Type B pancreatic cell (in vitro differentiated cells): ENCODE measurements at regions not wholly inside any gene's neighbourhood (a gene's known extent, or its start where the extent isn't known, plus 50 kb on each side); places are given as distances from the start of the nearest gene placed in this dataset.

ENCODE experiments used
- DNase-seq: peaks from one replicate; pipeline ENCODE4 v3.0.0; 2021; ENCODE audit warnings: mixed read lengths; ENCODE audit not compliant: unreplicated experiment; ENCODE audit errors: extremely low spot score
- H3K27ac Mint-ChIP-seq: 2 replicates; pipeline ENCODE4 v1.8.0; 2021; ENCODE audit warnings: mild to moderate bottlenecking, mixed read lengths
- H3K27me3 Mint-ChIP-seq: 2 replicates; pipeline ENCODE4 v1.8.0; 2021; ENCODE audit warnings: mixed read lengths
- H3K36me3 Mint-ChIP-seq: 2 replicates; pipeline ENCODE4 v1.8.0; 2021; ENCODE audit warnings: mixed read lengths
- H3K4me1 Mint-ChIP-seq: one replicate; pipeline ENCODE4 v1.8.0; 2021; ENCODE audit warnings: mixed read lengths; ENCODE audit not compliant: unreplicated experiment
- H3K4me3 Mint-ChIP-seq: 2 replicates; pipeline ENCODE4 v1.8.0; 2021; ENCODE audit warnings: mild to moderate bottlenecking, mixed read lengths
- H3K9me3 Mint-ChIP-seq: 2 replicates; pipeline ENCODE4 v1.8.0; 2021; ENCODE audit warnings: mixed read lengths
- TF ChIP-seq, protein P1 (sequence below): fragments of 200-600 bp; sonication (generic); conservative IDR thresholded peaks from 2 replicates; pipeline ENCODE4 v1.5.0; 2021; ENCODE audit warnings: antibody characterized with exemption, mild to moderate bottlenecking

DNA sequence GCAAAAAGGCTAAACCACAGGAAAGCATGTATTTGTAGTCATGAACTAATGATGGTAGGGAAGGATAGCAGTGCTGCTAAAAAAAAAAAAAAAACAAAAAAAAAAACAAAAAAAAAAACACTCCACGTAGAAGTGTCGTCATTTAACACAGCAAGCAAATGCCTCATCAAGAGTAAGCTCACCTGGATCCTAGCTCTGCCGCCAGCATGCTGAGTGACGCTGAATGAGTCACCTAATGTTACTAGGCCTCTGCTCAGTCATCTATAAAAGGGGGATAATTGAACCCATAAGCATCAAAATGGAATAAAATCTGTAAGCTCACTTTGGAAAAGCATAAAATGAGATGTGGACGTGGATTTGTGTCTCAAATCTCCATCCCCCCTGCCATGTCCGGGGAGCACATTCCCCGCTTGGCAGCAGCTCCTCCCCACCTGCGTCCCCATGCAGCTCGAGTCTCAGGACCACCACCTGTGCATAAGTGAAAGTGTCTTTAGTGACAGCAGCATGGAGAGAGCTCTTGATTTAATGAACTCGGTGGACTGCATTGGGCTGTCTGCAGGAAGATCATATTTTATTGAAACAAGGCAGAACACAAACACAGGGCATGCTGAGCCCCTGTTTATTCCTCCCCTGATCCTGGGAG is 427.5 kb downstream of the LRATD1 start:
- DNase-seq: no peak
- Mint-ChIP-seq H3K9me3 (no peaks in the 10 kb centered on the region), H3K27me3 (peaks cover 5% of the 10 kb centered on the region), H3K4me3 (no peak overlapping the region), H3K27ac (no peak overlapping the region), H3K4me1 (peaks cover 26% of the 10 kb centered on the region), H3K36me3 (no peaks in the 10 kb centered on the region)
- TF ChIP-seq, protein P1, sequence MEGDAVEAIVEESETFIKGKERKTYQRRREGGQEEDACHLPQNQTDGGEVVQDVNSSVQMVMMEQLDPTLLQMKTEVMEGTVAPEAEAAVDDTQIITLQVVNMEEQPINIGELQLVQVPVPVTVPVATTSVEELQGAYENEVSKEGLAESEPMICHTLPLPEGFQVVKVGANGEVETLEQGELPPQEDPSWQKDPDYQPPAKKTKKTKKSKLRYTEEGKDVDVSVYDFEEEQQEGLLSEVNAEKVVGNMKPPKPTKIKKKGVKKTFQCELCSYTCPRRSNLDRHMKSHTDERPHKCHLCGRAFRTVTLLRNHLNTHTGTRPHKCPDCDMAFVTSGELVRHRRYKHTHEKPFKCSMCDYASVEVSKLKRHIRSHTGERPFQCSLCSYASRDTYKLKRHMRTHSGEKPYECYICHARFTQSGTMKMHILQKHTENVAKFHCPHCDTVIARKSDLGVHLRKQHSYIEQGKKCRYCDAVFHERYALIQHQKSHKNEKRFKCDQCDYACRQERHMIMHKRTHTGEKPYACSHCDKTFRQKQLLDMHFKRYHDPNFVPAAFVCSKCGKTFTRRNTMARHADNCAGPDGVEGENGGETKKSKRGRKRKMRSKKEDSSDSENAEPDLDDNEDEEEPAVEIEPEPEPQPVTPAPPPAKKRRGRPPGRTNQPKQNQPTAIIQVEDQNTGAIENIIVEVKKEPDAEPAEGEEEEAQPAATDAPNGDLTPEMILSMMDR: no peak

GRCh38 chr2:15061268-15061667 is 428.8 kb downstream of the LRATD1 start:
- H3K27me3 Mint-ChIP-seq: peaks cover 4% of the 10 kb centered on the region
- H3K27ac Mint-ChIP-seq: no peak overlapping the region
- H3K9me3 Mint-ChIP-seq: no peaks in the 10 kb centered on the region

DNA sequence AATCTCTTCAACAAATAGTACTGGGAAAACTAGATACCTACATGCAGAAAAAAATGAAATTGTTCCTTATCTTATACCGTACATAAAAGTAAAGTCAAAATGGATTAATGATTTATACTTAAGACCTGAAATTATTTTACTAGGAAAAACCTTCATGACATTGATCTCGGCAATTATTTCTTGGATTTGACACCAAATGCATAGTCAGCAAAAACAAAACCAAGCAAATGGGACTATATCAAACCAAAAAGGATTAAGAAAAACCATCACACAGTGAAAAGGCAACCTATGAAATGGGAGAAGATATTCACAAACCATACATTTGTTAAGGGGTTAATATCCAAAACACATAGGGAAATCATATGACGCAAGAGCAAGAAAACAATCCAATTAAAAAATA is 433.6 kb downstream of the LRATD1 start:
- Mint-ChIP-seq H3K27ac (no peak overlapping the region), H3K4me3 (no peak overlapping the region), H3K36me3 (peaks cover 5% of the 10 kb centered on the region), H3K27me3 (peaks cover 4% of the 10 kb centered on the region), H3K9me3 (no peaks in the 10 kb centered on the region), H3K4me1 (peaks cover 12% of the 10 kb centered on the region)
- no peak for DNase-seq
- TF ChIP-seq, protein P1: no peak

More at GRCh38 chr2:15061268-15061667, 428.8 kb downstream of the LRATD1 start:
- Mint-ChIP-seq H3K4me1 (peaks cover 26% of the 10 kb centered on the region), H3K4me3 (no peak overlapping the region), H3K36me3 (peaks cover 2% of the 10 kb centered on the region)
- no peak for DNase-seq
- TF ChIP-seq, protein P1: no peak

DNA sequence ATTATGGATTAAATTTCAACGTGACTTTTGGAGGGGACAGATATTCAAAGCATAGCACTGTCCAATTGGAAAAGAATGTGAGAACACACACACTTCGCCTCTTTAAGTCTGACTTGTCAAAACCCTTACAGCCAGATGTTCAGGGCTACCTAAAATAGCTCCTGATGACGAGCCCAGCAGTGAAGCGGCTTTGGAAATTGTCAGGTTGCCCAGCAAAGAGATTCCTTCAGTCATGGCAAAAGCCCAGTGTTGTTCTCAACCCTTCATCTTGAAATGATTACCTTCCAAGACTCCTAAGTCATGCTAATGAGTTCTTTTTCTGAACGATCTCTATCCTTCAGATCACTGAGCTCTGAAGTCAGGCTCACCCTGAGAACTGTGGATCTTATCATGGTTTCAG is 436.6 kb downstream of the LRATD1 start:
- Mint-ChIP-seq H3K27me3 (no peaks in the 10 kb centered on the region), H3K36me3 (peaks cover 5% of the 10 kb centered on the region), H3K9me3 (no peaks in the 10 kb centered on the region), H3K4me3 (no peak overlapping the region), H3K27ac (no peak overlapping the region), H3K4me1 (peaks cover 9% of the 10 kb centered on the region)
- DNase-seq: no peak
- TF ChIP-seq, protein P1: no peak

- no peak for DNase-seq
- Mint-ChIP-seq H3K9me3 (peaks cover 4% of the 10 kb centered on the region), H3K27me3 (no peaks in the 10 kb centered on the region), H3K4me1 (peaks cover 9% of the 10 kb centered on the region), H3K36me3 (no peaks in the 10 kb centered on the region), H3K27ac (no peak overlapping the region), H3K4me3 (no peak overlapping the region)
- TF ChIP-seq, protein P1: no peak
Measured at GRCh38 chr2:15072836-15073235, 440.3 kb downstream of the LRATD1 start.
